Activated naive CD4-positive, alpha-beta T cell treated with anti-CD3 and anti-CD28 coated beads for 36 hours (primary cell): ENCODE measurements at regions not wholly inside any gene's neighbourhood (a gene's known extent, or its start where the extent isn't known, plus 50 kb on each side); places are given as distances from the start of the nearest gene placed in this dataset.

ENCODE experiments used
- CTCF ChIA-PET: fragments of 350-600 bp; sonication (Branson Sonifier 250); formaldehyde crosslinking; loops from one replicate; lab custom pipeline; 2021; ENCODE audit warnings: antibody characterized with exemption; lab: Charles Lee
- DNase-seq: peaks from one replicate; pipeline ENCODE4 v3.0.0-alpha.2; 2020
- H3K27ac Mint-ChIP-seq: one replicate; pipeline ENCODE4 v1.8.0; 2021; ENCODE audit warnings: mild to moderate bottlenecking, mixed read lengths
- H3K27me3 Mint-ChIP-seq: one replicate; pipeline ENCODE4 v1.8.0; 2021; ENCODE audit warnings: low read depth, mixed read lengths
- H3K36me3 Mint-ChIP-seq: one replicate; pipeline ENCODE4 v1.8.0; 2021; ENCODE audit warnings: low read depth, mixed read lengths
- H3K4me1 Mint-ChIP-seq: one replicate; pipeline ENCODE4 v1.8.0; 2021; ENCODE audit warnings: low read depth, mixed read lengths
- H3K4me3 Mint-ChIP-seq: one replicate; pipeline ENCODE4 v1.8.0; 2021; ENCODE audit warnings: mild to moderate bottlenecking, moderate library complexity, mixed read lengths
- H3K9me3 Mint-ChIP-seq: one replicate; pipeline ENCODE4 v1.8.0; 2021; ENCODE audit warnings: mixed read lengths
- intact Hi-C: fragments of 100-400 bp; cut with micrococcal nuclease; formaldehyde crosslinking; loops from one replicate; pipeline ENCODE4 v1.15.1; 2023

DNA sequence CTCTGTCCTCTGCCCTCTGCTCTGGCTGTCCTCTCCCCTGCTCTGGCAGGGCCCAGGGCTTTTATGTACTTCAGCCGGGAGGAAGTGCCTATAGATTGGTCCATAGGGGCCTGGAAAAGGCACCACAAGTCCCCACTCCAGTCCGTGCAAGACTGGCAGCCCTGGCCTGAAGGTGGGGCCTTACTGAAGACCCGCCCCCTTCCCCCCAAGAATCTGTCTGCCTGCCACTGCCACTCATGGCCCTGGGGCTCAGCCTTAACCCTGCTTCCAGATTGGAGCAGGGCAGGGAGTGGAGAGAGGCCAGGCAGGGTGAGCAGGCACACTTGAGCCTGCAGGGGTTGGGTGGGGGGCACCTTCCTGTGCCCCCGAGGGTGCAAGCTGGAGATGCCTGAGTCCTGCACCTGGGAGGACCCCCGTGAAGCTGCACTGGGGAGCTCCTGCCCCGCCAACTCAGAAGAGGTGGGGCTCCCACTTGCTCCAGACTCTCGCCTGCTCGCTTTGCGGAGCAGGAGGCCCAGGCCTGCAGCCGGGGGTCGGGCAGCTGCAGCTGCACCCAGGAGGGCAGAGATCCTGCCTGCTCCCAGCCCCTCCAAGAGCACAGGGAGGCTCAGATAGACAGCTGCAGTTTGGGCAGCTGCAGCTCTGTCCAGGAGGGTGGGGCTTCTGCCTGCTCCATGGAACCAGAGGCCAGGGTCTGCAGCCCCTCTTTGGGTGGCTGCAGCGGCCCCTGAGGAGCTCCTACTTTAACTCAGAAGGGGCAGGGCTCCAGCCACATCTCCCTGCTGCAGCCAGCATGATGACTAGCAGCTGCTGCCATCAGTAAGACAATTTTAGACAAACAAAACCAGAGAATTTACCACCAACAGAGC is 51.0 kb upstream of the SC5D start:
- peaks cover 5% of the 10 kb centered on the region for H3K4me1 Mint-ChIP-seq
- intact Hi-C loops = no loop called here
- no peak for DNase-seq
- peaks cover 3% of the 10 kb centered on the region for H3K27me3 Mint-ChIP-seq
- no peaks in the 10 kb centered on the region for H3K9me3 Mint-ChIP-seq
- CTCF ChIA-PET = interaction anchor here (0.6 to 1.4 kb wide), 2 partner anchors 48 to 257 kb away, joined by 3 read pairs; no protein-coding TSS in a partner anchor
- no peaks in the 10 kb centered on the region for H3K36me3 Mint-ChIP-seq
- no peak overlapping the region for H3K4me3 Mint-ChIP-seq
- no peak overlapping the region for H3K27ac Mint-ChIP-seq
